ENCODE measurements at regions not wholly inside any gene's neighbourhood (a gene's known extent, or its start where the extent isn't known, plus 50 kb on each side); places are given as distances from the start of the nearest gene placed in this dataset.

DNA sequence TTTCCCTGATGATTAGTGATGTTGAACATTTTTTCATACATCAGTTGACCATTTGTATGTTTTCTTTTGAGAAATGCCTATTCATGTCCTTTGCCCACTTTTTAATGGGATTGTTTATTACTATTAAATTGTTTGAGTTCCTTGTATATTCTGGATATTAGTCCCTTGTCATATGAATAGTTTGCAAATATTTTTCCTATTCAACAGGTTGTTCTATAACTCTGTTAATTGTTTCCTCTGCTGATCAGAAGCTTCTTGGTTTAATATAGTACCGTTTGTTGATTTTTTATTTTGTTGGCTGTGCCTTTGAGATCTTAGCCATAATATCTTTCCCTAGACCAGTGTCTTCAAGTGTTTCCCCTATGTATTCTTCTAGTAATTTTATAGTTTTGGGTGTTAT, 189.0 kb upstream of the RARB start:
- TF ChIP-seq, protein P1, sequence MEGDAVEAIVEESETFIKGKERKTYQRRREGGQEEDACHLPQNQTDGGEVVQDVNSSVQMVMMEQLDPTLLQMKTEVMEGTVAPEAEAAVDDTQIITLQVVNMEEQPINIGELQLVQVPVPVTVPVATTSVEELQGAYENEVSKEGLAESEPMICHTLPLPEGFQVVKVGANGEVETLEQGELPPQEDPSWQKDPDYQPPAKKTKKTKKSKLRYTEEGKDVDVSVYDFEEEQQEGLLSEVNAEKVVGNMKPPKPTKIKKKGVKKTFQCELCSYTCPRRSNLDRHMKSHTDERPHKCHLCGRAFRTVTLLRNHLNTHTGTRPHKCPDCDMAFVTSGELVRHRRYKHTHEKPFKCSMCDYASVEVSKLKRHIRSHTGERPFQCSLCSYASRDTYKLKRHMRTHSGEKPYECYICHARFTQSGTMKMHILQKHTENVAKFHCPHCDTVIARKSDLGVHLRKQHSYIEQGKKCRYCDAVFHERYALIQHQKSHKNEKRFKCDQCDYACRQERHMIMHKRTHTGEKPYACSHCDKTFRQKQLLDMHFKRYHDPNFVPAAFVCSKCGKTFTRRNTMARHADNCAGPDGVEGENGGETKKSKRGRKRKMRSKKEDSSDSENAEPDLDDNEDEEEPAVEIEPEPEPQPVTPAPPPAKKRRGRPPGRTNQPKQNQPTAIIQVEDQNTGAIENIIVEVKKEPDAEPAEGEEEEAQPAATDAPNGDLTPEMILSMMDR (IDR thresholded peaks at IDR 0.05; ENCODE audit: low read length) = no peak
- TF ChIP-seq EZH2 (optimal IDR thresholded peaks at IDR 0.05; ENCODE audit: low read depth, low read length) = no peak
- TF ChIP-seq EZH2phosphoT487 (IDR thresholded peaks at IDR 0.05; ENCODE audit: low read length) = no peak
